ENCODE measurements at regions not wholly inside any gene's neighbourhood (a gene's known extent, or its start where the extent isn't known, plus 50 kb on each side); places are given as distances from the start of the nearest gene placed in this dataset.
A peak's percentile ranks its signal among the peaks of the same experiment; 100 is the strongest.

DNA sequence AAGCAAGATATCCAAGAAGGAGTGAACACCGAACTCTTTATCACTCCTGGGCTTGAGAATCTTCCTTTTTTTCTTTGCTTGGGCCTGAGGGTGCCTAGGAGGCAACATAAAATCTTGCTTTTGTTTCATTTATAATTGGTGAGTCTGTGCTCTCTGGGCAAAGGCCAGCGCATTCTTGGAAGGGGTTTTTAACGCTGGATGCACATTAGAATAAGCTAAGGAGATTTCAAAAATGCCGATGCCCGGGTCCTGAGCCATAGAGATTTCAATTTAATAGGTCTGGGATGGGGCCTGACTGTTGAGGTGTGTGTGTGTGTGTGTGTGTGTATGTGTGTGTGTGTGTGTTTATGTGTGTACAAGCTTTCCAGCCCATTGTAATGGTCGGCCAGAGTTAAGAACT lies 62.0 kb upstream of the SORCS3 start:
- H4K5ac ChIP-seq (ENCODE audit: insufficient read length, low read depth, low read length), result no peak overlapping the region
- no peaks in the 10 kb centered on the region; the same call in 1 of the 2 replicates for H3K23me2 ChIP-seq (ENCODE audit: low read depth, low read length)
- H3K27me3 ChIP-seq (replicated peaks in 1 of 4; ENCODE audit: control insufficient read depth in 3 of 4, extremely low read depth in 1 of 4, insufficient read depth in 3 of 4, low read length in 3 of 4), result no peaks in the 10 kb centered on the region; a peak in 1 of 7 replicates
- FAIRE-seq (no peak), DNase-seq (ENCODE audit: low read depth in 1 of 2, low spot score in 2 of 2) (peak in 1 of 2 experiments; percentile 17)
- no peak overlapping the region for H3K4me2 ChIP-seq (ENCODE audit: insufficient read depth in 1 of 2, low read depth in 2 of 2, low read length in 2 of 2)
- no peak overlapping the region for H3K23ac ChIP-seq (ENCODE audit: insufficient read length)
- H2BK5ac ChIP-seq (ENCODE audit: low read depth, low read length), result no peak overlapping the region
- 92% methylated on average over 6 of the region's 6 CpGs; no CpG with 5 or more reads in 1 of the 2 experiments for WGBS, 2 experiments (ENCODE audit: extremely low coverage in 1 of 2, insufficient coverage in 1 of 2, insufficient read length in 1 of 2, insufficient replicate concordance in 2 of 2, low coverage in 1 of 2, low lambda C conversion rate in 2 of 2, missing lambda C conversion rate in 1 of 2)
- CTCF ChIA-PET (ENCODE audit: partially characterized antibody), result interaction anchor here (0.7 to 8.6 kb wide), 31 partner anchors 9 to 388 kb away, joined by 3 to 101 read pairs (median 5); no protein-coding TSS in a partner anchor
- POLR2A ChIA-PET (ENCODE audit: partially characterized antibody), result no interaction called here
- no peak overlapping the region for H3K18ac ChIP-seq (ENCODE audit: extremely low read depth, low read length)
- H2BK20ac ChIP-seq (ENCODE audit: low read length), result no peak overlapping the region
- H2AFZ ChIP-seq (ENCODE audit: low read length), result no peak overlapping the region
- H2BK15ac ChIP-seq (ENCODE audit: low read length), result no peak overlapping the region
- H3K9ac ChIP-seq (replicated peaks in 1 of 4; ENCODE audit: extremely low read depth in 1 of 4, low read depth in 3 of 4, low read length in 3 of 4), result no peak overlapping the region
- no peaks in the 10 kb centered on the region for H3K36me3 ChIP-seq (ENCODE audit: control insufficient read depth in 2 of 4, insufficient read depth in 4 of 4, low read length in 3 of 4)
- no peaks in the 10 kb centered on the region for H3K9me3 ChIP-seq (ENCODE audit: insufficient read depth in 2 of 2, low read depth in 1 of 2, low read length in 1 of 2)
- H3K56ac ChIP-seq (replicated peaks; ENCODE audit: insufficient read length, low read depth, low read length), result no peak overlapping the region
- H3K79me1 ChIP-seq (ENCODE audit: low read depth, low read length), result no peaks in the 10 kb centered on the region
- no peaks in the 10 kb centered on the region for H4K20me1 ChIP-seq (replicated peaks in 1 of 2; ENCODE audit: control insufficient read depth in 1 of 2, insufficient read depth in 2 of 2, low read length in 2 of 2)
- no peak overlapping the region for H2BK120ac ChIP-seq (replicated peaks; ENCODE audit: low read depth, low read length)
- H3K4me3 ChIP-seq (ENCODE audit: extremely low read depth in 1 of 4, insufficient read depth in 2 of 4, low read depth in 3 of 4, low read length in 4 of 4), result no peak overlapping the region
- no peak overlapping the region for H2AK5ac ChIP-seq (ENCODE audit: low read depth, low read length)
- no peak overlapping the region for H3K4ac ChIP-seq (replicated peaks; ENCODE audit: insufficient read length, low read depth, low read length)
- no peak overlapping the region for H3K14ac ChIP-seq (ENCODE audit: insufficient read length)
- no peak overlapping the region for H3K27ac ChIP-seq (ENCODE audit: low read depth, low read length)
- no peak overlapping the region for H4K8ac ChIP-seq (ENCODE audit: extremely low read depth, insufficient read depth, low read length)
- H3K4me1 ChIP-seq (replicated peaks in 1 of 4; ENCODE audit: control insufficient read depth in 3 of 4, insufficient read depth in 4 of 4, low read length in 3 of 4), result no peaks in the 10 kb centered on the region
- no peak overlapping the region for H2BK12ac ChIP-seq (ENCODE audit: low read depth, low read length)
- H4K91ac ChIP-seq (replicated peaks; ENCODE audit: insufficient read length, low read length), result no peak overlapping the region
- no peaks in the 10 kb centered on the region for H3K79me2 ChIP-seq (ENCODE audit: control insufficient read depth in 1 of 2, insufficient read depth in 2 of 2, low read length in 2 of 2)
- TF ChIP-seq SIRT6 (IDR thresholded peaks at IDR 0.05; ENCODE audit: low read length) (no peak), SIN3A (conservative IDR thresholded peaks at IDR 0.05 in 1 of 2, IDR thresholded peaks at IDR 0.05 in 1 of 2; ENCODE audit: low read depth in 1 of 2, low read length in 2 of 2) (no peak), KDM4A (IDR thresholded peaks at IDR 0.05; ENCODE audit: low read depth, low read length, severe bottlenecking) (no peak), GABPA (IDR thresholded peaks at IDR 0.05; ENCODE audit: borderline replicate concordance, insufficient read depth, low read length) (no peak), YY1 (IDR thresholded peaks at IDR 0.05; ENCODE audit: low read depth, low read length) (no peak), JUND (IDR thresholded peaks at IDR 0.05; ENCODE audit: low read length) (no peak), SAP30 (IDR thresholded peaks at IDR 0.05; ENCODE audit: insufficient read depth, insufficient replicate concordance, low read length) (no peak), TCF12 (IDR thresholded peaks at IDR 0.05; ENCODE audit: low read depth, low read length) (no peak)
- TF ChIP-seq, protein P1, sequence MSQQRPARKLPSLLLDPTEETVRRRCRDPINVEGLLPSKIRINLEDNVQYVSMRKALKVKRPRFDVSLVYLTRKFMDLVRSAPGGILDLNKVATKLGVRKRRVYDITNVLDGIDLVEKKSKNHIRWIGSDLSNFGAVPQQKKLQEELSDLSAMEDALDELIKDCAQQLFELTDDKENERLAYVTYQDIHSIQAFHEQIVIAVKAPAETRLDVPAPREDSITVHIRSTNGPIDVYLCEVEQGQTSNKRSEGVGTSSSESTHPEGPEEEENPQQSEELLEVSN (IDR thresholded peaks at IDR 0.05), result no peak
- TF ChIP-seq, protein P2, sequence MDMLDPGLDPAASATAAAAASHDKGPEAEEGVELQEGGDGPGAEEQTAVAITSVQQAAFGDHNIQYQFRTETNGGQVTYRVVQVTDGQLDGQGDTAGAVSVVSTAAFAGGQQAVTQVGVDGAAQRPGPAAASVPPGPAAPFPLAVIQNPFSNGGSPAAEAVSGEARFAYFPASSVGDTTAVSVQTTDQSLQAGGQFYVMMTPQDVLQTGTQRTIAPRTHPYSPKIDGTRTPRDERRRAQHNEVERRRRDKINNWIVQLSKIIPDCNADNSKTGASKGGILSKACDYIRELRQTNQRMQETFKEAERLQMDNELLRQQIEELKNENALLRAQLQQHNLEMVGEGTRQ (IDR thresholded peaks at IDR 0.05; ENCODE audit: low read length), result no peak
